Parathyroid adenoma (tissue), 2 donors: ENCODE measurements at regions not wholly inside any gene's neighbourhood (a gene's known extent, or its start where the extent isn't known, plus 50 kb on each side); places are given as distances from the start of the nearest gene placed in this dataset.
A peak's percentile ranks its signal among the peaks of the same experiment; 100 is the strongest.

Experiments used
- H2AFZ ChIP-seq: fragments of 300-600 bp; sonication (generic); one replicate; pipeline ENCODE4 v1.7.0; 2017; ENCODE audit warnings: antibody characterized with exemption, mild to moderate bottlenecking
- H3K27ac ChIP-seq: fragments of 300-600 bp; sonication (generic); one replicate; pipeline ENCODE4 v1.7.0; 2017
- H3K27me3 ChIP-seq: fragments of 300-600 bp; sonication (generic); one replicate; pipeline ENCODE4 v1.7.0; 2017; ENCODE audit warnings: low read length; ENCODE audit not compliant: control insufficient read depth, insufficient read depth
- H3K36me3 ChIP-seq: fragments of 300-600 bp; sonication (generic); one replicate; pipeline ENCODE4 v1.7.0; 2017; ENCODE audit warnings: low read length; ENCODE audit not compliant: control insufficient read depth, insufficient read depth
- H3K4me1 ChIP-seq: fragments of 300-600 bp; sonication (generic); one replicate; pipeline ENCODE4 v1.7.0; 2017; ENCODE audit warnings: control low read depth
- H3K4me2 ChIP-seq: fragments of 300-600 bp; sonication (generic); one replicate; pipeline ENCODE4 v1.7.0; 2017; ENCODE audit warnings: low read length
- H3K4me3 ChIP-seq: fragments of 300-600 bp; sonication (generic); one replicate; pipeline ENCODE4 v1.7.0; 2017; ENCODE audit warnings: low read depth, low read length
- H3K79me2 ChIP-seq: fragments of 300-600 bp; sonication (generic); one replicate; pipeline ENCODE4 v1.7.0; 2017; ENCODE audit warnings: control low read depth
- H3K9ac ChIP-seq: fragments of 300-600 bp; sonication (generic); one replicate; pipeline ENCODE4 v1.7.0; 2017; ENCODE audit warnings: mild to moderate bottlenecking
- H3K9me3 ChIP-seq: fragments of 300-600 bp; sonication (generic); one replicate; pipeline ENCODE4 v1.7.0; 2017; ENCODE audit warnings: low read length; ENCODE audit not compliant: control insufficient read depth
- CTCF ChIP-seq: fragments of 300-600 bp; sonication (generic); IDR thresholded peaks from one replicate; pipeline ENCODE4 v1.7.0; 2017; ENCODE audit warnings: antibody characterized with exemption, mild to moderate bottlenecking
- donor health status: primary hyperparathyroidism.

- no peaks in the 10 kb centered on the region for H3K9me3 ChIP-seq
- H3K27me3 ChIP-seq: no peaks in the 10 kb centered on the region
- H2AFZ ChIP-seq: no peak overlapping the region
- no peak overlapping the region for H3K4me3 ChIP-seq
- no peak overlapping the region for H3K27ac ChIP-seq
- no peaks in the 10 kb centered on the region for H3K4me1 ChIP-seq
- H3K9ac ChIP-seq: no peak overlapping the region
- no peaks in the 10 kb centered on the region for H3K79me2 ChIP-seq
- no peaks in the 10 kb centered on the region for H3K36me3 ChIP-seq
- H3K4me2 ChIP-seq: no peak overlapping the region
- TF ChIP-seq CTCF: no peak
These were observed 280.7 kb upstream of the NR2F2 start for GRCh38 chr15:96049766-96050165.

- TF ChIP-seq CTCF: no peak
- Histone ChIP-seq H3K4me3 (no peak overlapping the region), H3K36me3 (no peaks in the 10 kb centered on the region), H3K27ac (no peak overlapping the region), H3K4me2 (no peak overlapping the region), H3K27me3 (no peaks in the 10 kb centered on the region), H3K79me2 (no peaks in the 10 kb centered on the region), H3K9ac (no peak overlapping the region), H2AFZ (no peak overlapping the region), H3K9me3 (no peaks in the 10 kb centered on the region), H3K4me1 (no peaks in the 10 kb centered on the region)
These were observed 278.9 kb upstream of the NR2F2 start for GRCh38 chr15:96051598-96051997.

- Histone ChIP-seq H3K27ac (no peak overlapping the region), H3K27me3 (no peaks in the 10 kb centered on the region)
- TF ChIP-seq CTCF: no peak
These were observed 278.3 kb upstream of the NR2F2 start for GRCh38 chr15:96052154-96052553.

GRCh38 chr15:96052572-96053030 lies 277.9 kb upstream of the NR2F2 start:
- Histone ChIP-seq H3K27me3 (no peaks in the 10 kb centered on the region), H3K4me3 (no peak overlapping the region), H3K4me1 (no peaks in the 10 kb centered on the region), H3K79me2 (no peaks in the 10 kb centered on the region), H2AFZ (peak overlapping the region; percentile 82), H3K9ac (no peak overlapping the region), H3K27ac (no peak overlapping the region), H3K36me3 (no peaks in the 10 kb centered on the region), H3K4me2 (no peak overlapping the region), H3K9me3 (no peaks in the 10 kb centered on the region)
- TF ChIP-seq CTCF: no peak

More at GRCh38 chr15:96052154-96052553, 278.3 kb upstream of the NR2F2 start:
- Histone ChIP-seq H3K36me3 (no peaks in the 10 kb centered on the region), H3K4me1 (no peaks in the 10 kb centered on the region), H3K9ac (no peak overlapping the region), H3K9me3 (no peaks in the 10 kb centered on the region), H3K79me2 (no peaks in the 10 kb centered on the region), H2AFZ (no peak overlapping the region), H3K4me3 (no peak overlapping the region), H3K4me2 (no peak overlapping the region)

GRCh38 chr15:96053031-96053780 lies 277.3 kb upstream of the NR2F2 start:
- H3K4me3 ChIP-seq: peak overlapping the region; percentile 40
- no peaks in the 10 kb centered on the region for H3K36me3 ChIP-seq
- H3K27ac ChIP-seq: peak overlapping the region; percentile 5
- peak overlapping the region; percentile 82 for H2AFZ ChIP-seq
- no peaks in the 10 kb centered on the region for H3K79me2 ChIP-seq
- no peak overlapping the region for H3K9ac ChIP-seq
- TF ChIP-seq CTCF: no peak
- no peaks in the 10 kb centered on the region for H3K4me1 ChIP-seq
- no peaks in the 10 kb centered on the region for H3K27me3 ChIP-seq
- no peaks in the 10 kb centered on the region for H3K9me3 ChIP-seq
- peak overlapping the region; percentile 55 for H3K4me2 ChIP-seq
